GM23338 (cell line): ENCODE measurements at regions not wholly inside any gene's neighbourhood (a gene's known extent, or its start where the extent isn't known, plus 50 kb on each side); places are given as distances from the start of the nearest gene placed in this dataset.

Source experiments
- ATAC-seq: fragments of 200-7000 bp; cut with Tn5 transposase; 3 replicates; pipeline ENCODE4 v1.9.1; 2020
- DNase-seq: peaks from one replicate; pipeline ENCODE4 v3.0.0-alpha.2; 2015; ENCODE audit warnings: low spot score
- H2AFZ ChIP-seq: fragments of 200-600 bp; sonication (generic); 2 replicates; pipeline ENCODE4 v1.8.0; 2016; ENCODE audit warnings: antibody characterized with exemption, mild to moderate bottlenecking, moderate library complexity
- H3F3A ChIP-seq: fragments of 200-600 bp; sonication (generic); replicated peaks from 2 replicates; pipeline ENCODE4 v1.8.0; 2017; ENCODE audit warnings: antibody characterized with exemption, mixed run types, low read depth
- H3K27ac ChIP-seq: fragments of 200-600 bp; sonication (generic); 2 replicates; pipeline ENCODE4 v1.6.1; 2016; ENCODE audit warnings: low read depth
- H3K27me3 ChIP-seq: fragments of 200-600 bp; sonication (generic); 2 replicates; pipeline ENCODE4 v1.8.0; 2016; ENCODE audit warnings: mild to moderate bottlenecking, mixed run types, moderate library complexity; ENCODE audit not compliant: insufficient read depth
- H3K36me3 ChIP-seq: fragments of 200-600 bp; sonication (generic); 2 replicates; pipeline ENCODE4 v1.8.0; 2016; ENCODE audit warnings: mild to moderate bottlenecking; ENCODE audit not compliant: insufficient read depth
- H3K4me1 ChIP-seq: fragments of 200-600 bp; sonication (generic); 2 replicates; pipeline ENCODE4 v1.8.0; 2016; ENCODE audit warnings: mild to moderate bottlenecking, moderate library complexity; ENCODE audit not compliant: insufficient read depth
- H3K4me2 ChIP-seq: fragments of 200-600 bp; sonication (generic); 2 replicates; pipeline ENCODE4 v1.7.1; 2017; ENCODE audit warnings: mixed run types
- H3K4me3 ChIP-seq: fragments of 200-600 bp; sonication (generic); 2 replicates; pipeline ENCODE4 v1.6.1; 2016; ENCODE audit warnings: mixed run types
- H3K79me2 ChIP-seq: fragments of 200-600 bp; sonication (generic); replicated peaks from 2 replicates; pipeline ENCODE4 v1.8.0; 2017; ENCODE audit warnings: mild to moderate bottlenecking; ENCODE audit not compliant: insufficient read depth
- H3K9me2 ChIP-seq: fragments of 200-600 bp; sonication (generic); 2 replicates; pipeline ENCODE4 v1.8.0; 2017; ENCODE audit not compliant: insufficient read depth
- H4K20me1 ChIP-seq: fragments of 200-600 bp; sonication (generic); replicated peaks from 2 replicates; pipeline ENCODE4 v1.8.0; 2017; ENCODE audit warnings: mild to moderate bottlenecking; ENCODE audit not compliant: insufficient read depth
- H3K27ac Mint-ChIP-seq: 2 replicates; pipeline ENCODE4 v1.8.0; 2020; ENCODE audit warnings: inconsistent platforms, mild to moderate bottlenecking, moderate library complexity, mixed read lengths
- H3K27me3 Mint-ChIP-seq: 3 replicates; pipeline ENCODE4 v1.8.0; 2022; ENCODE audit warnings: low read depth, mild to moderate bottlenecking, moderate library complexity, mixed read lengths, inconsistent platforms; ENCODE audit not compliant: insufficient read depth, poor library complexity
- H3K36me3 Mint-ChIP-seq: 3 replicates; pipeline ENCODE4 v1.8.0; 2021; ENCODE audit warnings: low read depth, mild to moderate bottlenecking, inconsistent platforms, moderate library complexity, mixed read lengths
- H3K4me1 Mint-ChIP-seq: 3 replicates; pipeline ENCODE4 v1.8.0; 2020; ENCODE audit warnings: mild to moderate bottlenecking, inconsistent platforms, mixed read lengths
- H3K4me3 Mint-ChIP-seq: 3 replicates; pipeline ENCODE4 v1.8.0; 2021; ENCODE audit warnings: moderate library complexity, mild to moderate bottlenecking, inconsistent platforms, mixed read lengths
- H3K9me3 Mint-ChIP-seq: 3 replicates; pipeline ENCODE4 v1.8.0; 2020; ENCODE audit warnings: moderate library complexity, mild to moderate bottlenecking, inconsistent platforms, mixed read lengths
- CREB1 ChIP-seq: fragments of 250-450 bp; sonication (Bioruptor Pico); IDR thresholded peaks from 2 replicates; pipeline ENCODE4 v1.5.0; 2020; ENCODE audit warnings: low read depth, mild to moderate bottlenecking, moderate library complexity
- CTCF ChIP-seq, 2 experiments: fragments of 200-600 bp in 1 of 2; sonication (generic) in 1 of 2; conservative IDR thresholded peaks; 2 replicates each; pipeline versions ENCODE4 v1.5.1 to v1.6.1; 2016 to 2017; ENCODE audit warnings: antibody characterized with exemption in 2 of 2, low read depth in 2 of 2, mild to moderate bottlenecking in 2 of 2, moderate library complexity in 1 of 2
- ETS1 ChIP-seq: IDR thresholded peaks from 2 replicates; pipeline ENCODE4 v1.6.1; 2016; ENCODE audit warnings: antibody characterized with exemption
- EZH2 ChIP-seq: fragments of 200-600 bp; sonication (generic); IDR thresholded peaks from one replicate; pipeline ENCODE4 v1.8.0; 2017; ENCODE audit warnings: antibody characterized with exemption, mild to moderate bottlenecking, low read depth; ENCODE audit not compliant: unreplicated experiment
- EZH2phosphoT487 ChIP-seq: fragments of 200-600 bp; sonication (generic); IDR thresholded peaks from one replicate; pipeline ENCODE4 v1.8.1; 2018; ENCODE audit warnings: antibody characterized with exemption; ENCODE audit not compliant: unreplicated experiment
- JUNB ChIP-seq: IDR thresholded peaks from one replicate; pipeline ENCODE4 v1.6.1; 2016; ENCODE audit warnings: antibody characterized with exemption; ENCODE audit not compliant: unreplicated experiment
- NANOG ChIP-seq: IDR thresholded peaks from 2 replicates; pipeline ENCODE4 v1.6.1; 2016; ENCODE audit warnings: antibody characterized with exemption, borderline replicate concordance
- POLR2AphosphoS5 ChIP-seq: IDR thresholded peaks from 2 replicates; pipeline ENCODE4 v1.6.1; 2016; ENCODE audit warnings: antibody characterized with exemption, low read depth
- REST ChIP-seq: IDR thresholded peaks from one replicate; pipeline ENCODE4 v1.6.1; 2018; ENCODE audit warnings: antibody characterized with exemption; ENCODE audit not compliant: unreplicated experiment
- STAT1 ChIP-seq: IDR thresholded peaks from one replicate; pipeline ENCODE4 v1.6.1; 2016; ENCODE audit warnings: antibody characterized with exemption; ENCODE audit not compliant: unreplicated experiment
- ZNF114 ChIP-seq: fragments of 250-450 bp; sonication (Bioruptor Pico); IDR thresholded peaks from 2 replicates; pipeline ENCODE4 v1.5.0; 2020; ENCODE audit warnings: mild to moderate bottlenecking, moderate library complexity
- ZNF331 ChIP-seq: fragments of 250-450 bp; sonication (Bioruptor Pico); IDR thresholded peaks from 2 replicates; pipeline ENCODE4 v1.5.0; 2020; ENCODE audit warnings: low read depth, mild to moderate bottlenecking, moderate library complexity
- ZNF462 ChIP-seq: fragments of 250-450 bp; sonication (Bioruptor Pico); IDR thresholded peaks from 2 replicates; pipeline ENCODE4 v1.5.0; 2020; ENCODE audit warnings: mild to moderate bottlenecking, moderate library complexity

- H3K4me3 Mint-ChIP-seq: no peak overlapping the region
- Histone ChIP-seq H3K4me2 (no peak overlapping the region), H2AFZ (no peak overlapping the region), H3K4me3 (no peak overlapping the region), H3K36me3 (no peaks in the 10 kb centered on the region), H4K20me1 (no peaks in the 10 kb centered on the region), H3K9me2 (no peaks in the 10 kb centered on the region), H3K4me1 (no peaks in the 10 kb centered on the region), H3K27ac (no peak overlapping the region), H3F3A (no peaks in the 10 kb centered on the region), H3K27me3 (no peaks in the 10 kb centered on the region), H3K79me2 (no peaks in the 10 kb centered on the region)
- no peak for ATAC-seq
- H3K27ac Mint-ChIP-seq: no peak overlapping the region; the same call in 1 of the 2 replicates
- H3K4me1 Mint-ChIP-seq: peaks cover 2% of the 10 kb centered on the region; the same call in 1 of the 3 replicates
- no peak for DNase-seq
- H3K9me3 Mint-ChIP-seq: no peaks in the 10 kb centered on the region
- no peak for TF ChIP-seq NANOG
- no peak for TF ChIP-seq EZH2phosphoT487
- TF ChIP-seq CREB1 (CRISPR knock-in tag): no peak
- TF ChIP-seq CTCF (conservative IDR thresholded peaks at IDR 0.05; ENCODE audit: low read depth in 2 of 2): no peak
- TF ChIP-seq ZNF331 (CRISPR knock-in tag): no peak
- TF ChIP-seq REST: no peak
- no peak for TF ChIP-seq ETS1
- no peak for TF ChIP-seq EZH2
- TF ChIP-seq JUNB: no peak
- TF ChIP-seq ZNF462 (CRISPR knock-in tag): no peak
- no peak for TF ChIP-seq ZNF114 (CRISPR knock-in tag)
- TF ChIP-seq STAT1: no peak
- no peak for TF ChIP-seq POLR2AphosphoS5
- no peaks in the 10 kb centered on the region for H3K36me3 Mint-ChIP-seq
- H3K27me3 Mint-ChIP-seq: no peaks in the 10 kb centered on the region
These were observed 783.8 kb downstream of the NXPH1 start for GRCh38 chr7:9217204-9217603.
